B cell (primary cell): ENCODE measurements at regions not wholly inside any gene's neighbourhood (a gene's known extent, or its start where the extent isn't known, plus 50 kb on each side); places are given as distances from the start of the nearest gene placed in this dataset.

Experiments used
- ATAC-seq: fragments of 200-7000 bp; cut with Tn5 transposase; one replicate; pipeline ENCODE4 v1.10.0; 2021; ENCODE audit warnings: low read depth, mild to moderate bottlenecking, moderate number of reproducible peaks, moderate library complexity
- CTCF ChIA-PET: fragments of 350-600 bp; sonication (Branson Sonifier 250); formaldehyde crosslinking; loops from one replicate; lab custom pipeline; 2021; ENCODE audit warnings: antibody characterized with exemption, inconsistent platforms; lab: Charles Lee
- POLR2A ChIA-PET: fragments of 350-600 bp; sonication (Branson Sonifier 250); formaldehyde crosslinking; loops from one replicate; lab custom pipeline; 2021; ENCODE audit warnings: antibody characterized with exemption; lab: Charles Lee
- DNase-seq: peaks from one replicate; pipeline ENCODE4 v3.0.0; 2013
- H2AFZ ChIP-seq: 2 replicates; pipeline ENCODE4 v1.6.1; 2012; ENCODE audit warnings: mild to moderate bottlenecking, low read depth, low read length; ENCODE audit not compliant: insufficient read depth, poor library complexity, severe bottlenecking
- H3K27ac ChIP-seq, 2 donors: 1 replicate in 1 of 2; 2 replicates in 1 of 2; pipeline ENCODE4 v1.5.1; 2012 to 2013; ENCODE audit warnings: low read length in 2 of 2, mild to moderate bottlenecking in 2 of 2, moderate library complexity in 1 of 2
- H3K27me3 ChIP-seq, 4 experiments: fragments of 200-600 bp in 1 of 4; sonication (generic) in 1 of 4; replicated peaks in 1 of 4; 1 replicate in 2 of 4; 2 replicates in 2 of 4; pipeline versions ENCODE4 v1.6.1 to v1.7.0; 2013 to 2016; ENCODE audit warnings: low read length in 3 of 4, mild to moderate bottlenecking in 2 of 4, mixed read lengths in 1 of 4, moderate library complexity in 1 of 4; ENCODE audit not compliant: insufficient read depth in 4 of 4, control insufficient read depth in 3 of 4; ENCODE audit errors: control extremely low read depth in 1 of 4
- H3K36me3 ChIP-seq, 2 experiments: replicated peaks in 1 of 2; 1 replicate in 1 of 2; 2 replicates in 1 of 2; pipeline versions ENCODE4 v1.6.1 to v1.7.1; 2013; ENCODE audit warnings: low read length in 1 of 2; ENCODE audit not compliant: insufficient read depth in 2 of 2, control insufficient read depth in 1 of 2; ENCODE audit errors: control extremely low read depth in 1 of 2, extremely low read depth in 1 of 2
- H3K4me1 ChIP-seq, 2 donors: fragments of 200-600 bp in 1 of 2; sonication (generic) in 1 of 2; 1 replicate in 1 of 2; 2 replicates in 1 of 2; pipeline versions ENCODE4 v1.5.1 to v1.6.1; 2013 to 2017; ENCODE audit warnings: low read length in 2 of 2; ENCODE audit not compliant: control insufficient read depth in 2 of 2, insufficient read depth in 2 of 2
- H3K4me2 ChIP-seq: replicated peaks from 2 replicates; pipeline ENCODE3; 2012; ENCODE audit warnings: mild to moderate bottlenecking, low read depth, low read length; ENCODE audit not compliant: poor library complexity, severe bottlenecking
- H3K4me3 ChIP-seq, 5 experiments: fragments of 200-600 bp in 1 of 5; sonication (generic) in 1 of 5; 1 replicate in 3 of 5; 2 replicates in 2 of 5; pipeline versions ENCODE4 v1.5.1 to v1.7.0; 2011 to 2016; ENCODE audit warnings: low read length in 4 of 5, mild to moderate bottlenecking in 4 of 5, low read depth in 2 of 5, control low read depth in 1 of 5, moderate library complexity in 1 of 5; ENCODE audit not compliant: insufficient read depth in 1 of 5; ENCODE audit errors: control extremely low read depth in 1 of 5, extremely low read depth in 1 of 5
- H3K79me2 ChIP-seq: fragments of 200-600 bp; sonication (generic); one replicate; pipeline ENCODE4 v1.6.0; 2016; ENCODE audit warnings: low read length; ENCODE audit not compliant: control insufficient read depth, insufficient read depth
- H3K9ac ChIP-seq: fragments of 200-600 bp; sonication (generic); 2 replicates; pipeline ENCODE4 v1.6.1; 2017; ENCODE audit warnings: mild to moderate bottlenecking, low read length, moderate library complexity
- H3K9me3 ChIP-seq, 3 donors: one replicate each; pipeline versions ENCODE4 v1.6.1 to v1.7.1; 2013; ENCODE audit warnings: low read length in 2 of 3; ENCODE audit not compliant: control insufficient read depth in 2 of 3, insufficient read depth in 1 of 3; ENCODE audit errors: control extremely low read depth in 1 of 3
- H4K20me1 ChIP-seq: 2 replicates; pipeline ENCODE4 v1.6.0; 2012; ENCODE audit warnings: mild to moderate bottlenecking, low read length; ENCODE audit not compliant: insufficient read depth, control insufficient read depth, poor library complexity, severe bottlenecking
- H3K27ac Mint-ChIP-seq: one replicate; pipeline ENCODE4 v1.8.0; 2021; ENCODE audit warnings: mixed read lengths
- H3K27me3 Mint-ChIP-seq: one replicate; pipeline ENCODE4 v1.8.0; 2021; ENCODE audit warnings: mixed read lengths
- H3K4me1 Mint-ChIP-seq: one replicate; pipeline ENCODE4 v1.8.0; 2021; ENCODE audit warnings: mixed read lengths
- H3K4me3 Mint-ChIP-seq: one replicate; pipeline ENCODE4 v1.8.0; 2021; ENCODE audit warnings: mixed read lengths
- H3K9me3 Mint-ChIP-seq: one replicate; pipeline ENCODE4 v1.8.0; 2022; ENCODE audit warnings: mixed read lengths; ENCODE audit not compliant: insufficient read depth
- EZH2 ChIP-seq: IDR thresholded peaks from 2 replicates; pipeline ENCODE4 v1.6.1; 2012; ENCODE audit warnings: borderline replicate concordance, low read depth, mild to moderate bottlenecking, moderate library complexity, low read length; ENCODE audit not compliant: insufficient read depth, poor library complexity, severe bottlenecking
- WGBS: methylation state at CpG from one replicate; pipeline ENCODE4 v1.1.5; 2013; ENCODE audit warnings: missing lambda C conversion rate; ENCODE audit not compliant: insufficient coverage; 5-methylcytosine and 5-hydroxymethylcytosine counted together
- intact Hi-C: fragments of 100-400 bp; cut with micrococcal nuclease; formaldehyde crosslinking; loops from one replicate; pipeline ENCODE4 v1.10.0; 2022
- TF ChIP-seq, protein P1 (sequence below): fragments of 200-600 bp; IDR thresholded peaks from one replicate; pipeline ENCODE4 v1.8.0; 2022; ENCODE audit warnings: antibody characterized with exemption, mild to moderate bottlenecking

DNA sequence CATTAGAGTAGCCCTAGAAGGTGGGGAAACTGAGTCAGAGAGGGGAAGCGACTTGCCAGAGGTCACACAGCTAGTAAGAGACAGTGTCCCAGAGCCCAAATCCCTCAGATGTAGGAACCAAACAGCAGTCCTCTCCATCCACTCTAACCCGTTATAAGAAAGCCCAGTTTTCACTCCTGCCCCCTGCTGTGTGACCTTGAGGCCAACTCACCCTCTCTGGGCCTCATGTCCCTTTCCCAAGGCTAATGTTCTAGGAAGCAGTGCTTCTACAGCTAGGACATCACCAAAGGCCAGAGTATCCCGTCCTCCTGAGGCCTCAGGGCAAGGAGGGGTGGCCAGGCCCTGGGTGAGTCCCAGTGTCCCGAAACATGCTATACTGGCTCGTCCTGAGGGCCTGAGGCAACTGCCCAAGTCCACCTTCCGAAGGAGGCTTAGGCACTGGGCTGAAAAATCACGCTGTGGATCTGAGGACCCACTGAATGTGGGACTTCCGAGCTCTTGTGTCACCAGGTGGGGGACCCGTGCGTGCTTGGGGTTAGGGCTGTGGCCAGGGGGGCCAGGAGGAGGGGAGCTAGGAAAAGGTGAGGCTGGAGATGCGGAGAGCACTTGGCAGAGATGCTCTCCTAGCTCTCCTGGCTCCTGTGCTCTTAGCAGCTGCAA, 109.2 kb upstream of the SLC6A11 start:
- peaks cover 78% of the 10 kb centered on the region for H3K27me3 Mint-ChIP-seq
- Histone ChIP-seq H3K4me1 (peaks cover 0 to 4% of the 10 kb centered on the region in 2 donors), H3K27me3 (peaks cover 0 to 68% (median 33%) of the 10 kb centered on the region in 4 experiments), H3K4me3 (no peak overlapping the region), H3K9me3 (peaks cover 0 to 5% (median 0%) of the 10 kb centered on the region in 3 donors), H3K9ac (no peak overlapping the region), H4K20me1 (no peaks in the 10 kb centered on the region), H3K36me3 (no peaks in the 10 kb centered on the region), H2AFZ (no peak overlapping the region), H3K27ac (no peak overlapping the region), H3K79me2 (no peaks in the 10 kb centered on the region), H3K4me2 (no peak overlapping the region)
- H3K9me3 Mint-ChIP-seq: no peaks in the 10 kb centered on the region
- no peak for DNase-seq
- intact Hi-C loops: no loop called here
- H3K4me1 Mint-ChIP-seq: peaks cover 12% of the 10 kb centered on the region
- H3K27ac Mint-ChIP-seq: no peak overlapping the region
- H3K4me3 Mint-ChIP-seq: peak overlapping the region; percentile 48
- 44% methylated on average over 11 of the region's 11 CpGs for WGBS
- ATAC-seq: no peak
- TF ChIP-seq, protein P1, sequence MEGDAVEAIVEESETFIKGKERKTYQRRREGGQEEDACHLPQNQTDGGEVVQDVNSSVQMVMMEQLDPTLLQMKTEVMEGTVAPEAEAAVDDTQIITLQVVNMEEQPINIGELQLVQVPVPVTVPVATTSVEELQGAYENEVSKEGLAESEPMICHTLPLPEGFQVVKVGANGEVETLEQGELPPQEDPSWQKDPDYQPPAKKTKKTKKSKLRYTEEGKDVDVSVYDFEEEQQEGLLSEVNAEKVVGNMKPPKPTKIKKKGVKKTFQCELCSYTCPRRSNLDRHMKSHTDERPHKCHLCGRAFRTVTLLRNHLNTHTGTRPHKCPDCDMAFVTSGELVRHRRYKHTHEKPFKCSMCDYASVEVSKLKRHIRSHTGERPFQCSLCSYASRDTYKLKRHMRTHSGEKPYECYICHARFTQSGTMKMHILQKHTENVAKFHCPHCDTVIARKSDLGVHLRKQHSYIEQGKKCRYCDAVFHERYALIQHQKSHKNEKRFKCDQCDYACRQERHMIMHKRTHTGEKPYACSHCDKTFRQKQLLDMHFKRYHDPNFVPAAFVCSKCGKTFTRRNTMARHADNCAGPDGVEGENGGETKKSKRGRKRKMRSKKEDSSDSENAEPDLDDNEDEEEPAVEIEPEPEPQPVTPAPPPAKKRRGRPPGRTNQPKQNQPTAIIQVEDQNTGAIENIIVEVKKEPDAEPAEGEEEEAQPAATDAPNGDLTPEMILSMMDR: no peak
- no peak for TF ChIP-seq EZH2
- ChIA-PET POLR2A (no interaction called here), CTCF (interaction anchor here (1.1 kb wide), 1 partner anchor 32 kb away, joined by 5 read pairs; no protein-coding TSS in a partner anchor)
